Cardiac muscle cell (in vitro differentiated cells and primary cell): ENCODE measurements at regions not wholly inside any gene's neighbourhood (a gene's known extent, or its start where the extent isn't known, plus 50 kb on each side); places are given as distances from the start of the nearest gene placed in this dataset.

Experiments used
- DNase-seq, 2 donors: peaks; one replicate each; pipeline versions ENCODE4 v3.0.0 to v3.0.0-alpha.2; 2010 to 2017; ENCODE audit warnings: low read depth in 1 of 2, low spot score in 1 of 2
- H3K27ac ChIP-seq: fragments of 200-600 bp; sonication (generic); 2 replicates; pipeline ENCODE4 v1.5.1; 2016
- H3K27me3 ChIP-seq: fragments of 200-600 bp; sonication (generic); 2 replicates; pipeline ENCODE4 v1.6.0; 2016; ENCODE audit warnings: control low read depth
- H3K36me3 ChIP-seq: fragments of 200-600 bp; sonication (generic); 2 replicates; pipeline ENCODE4 v1.5.1; 2016; ENCODE audit warnings: control low read depth
- H3K4me1 ChIP-seq: fragments of 200-600 bp; sonication (generic); 2 replicates; pipeline ENCODE4 v1.8.1; 2017; ENCODE audit warnings: low read depth, mild to moderate bottlenecking, mixed run types
- H3K4me3 ChIP-seq: fragments of 200-600 bp; sonication (generic); 2 replicates; pipeline ENCODE4 v1.5.1; 2016; ENCODE audit warnings: mild to moderate bottlenecking
- H3K9me3 ChIP-seq: fragments of 200-600 bp; sonication (generic); 2 replicates; pipeline ENCODE4 v1.5.1; 2017; ENCODE audit warnings: low read depth, mild to moderate bottlenecking, control low read depth
- CTCF ChIP-seq: IDR thresholded peaks from 2 replicates; pipeline ENCODE4 v1.5.1; 2012; ENCODE audit warnings: low read depth, mild to moderate bottlenecking, low read length

DNA sequence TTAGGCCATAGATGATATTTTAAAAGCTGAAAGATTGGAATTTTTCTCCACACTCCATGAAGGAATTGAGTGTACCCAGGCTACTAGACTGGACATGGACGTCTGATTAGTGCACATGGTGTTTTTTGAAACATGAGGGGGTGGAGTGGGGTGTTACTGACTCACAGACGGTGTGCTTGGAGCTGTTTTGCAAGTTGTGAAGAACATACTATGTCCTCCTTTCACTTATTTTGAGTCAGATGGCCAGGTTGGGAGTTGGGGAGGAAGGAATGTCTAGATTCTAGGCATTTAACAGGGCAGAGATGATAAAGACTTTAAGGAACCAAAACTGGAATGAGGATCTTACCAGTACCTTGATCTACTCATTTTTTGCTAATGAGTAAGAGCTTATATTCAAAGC lies 158.1 kb upstream of the MTNR1B start:
- H3K27ac ChIP-seq = no peak overlapping the region
- H3K4me1 ChIP-seq = no peaks in the 10 kb centered on the region

GRCh38 chr11:92812841-92813240 lies 156.6 kb upstream of the MTNR1B start:
- no peaks in the 10 kb centered on the region for H3K4me1 ChIP-seq
- no peaks in the 10 kb centered on the region for H3K36me3 ChIP-seq
- peaks cover 14% of the 10 kb centered on the region for H3K27me3 ChIP-seq
- no peak overlapping the region for H3K4me3 ChIP-seq
- no peak overlapping the region for H3K27ac ChIP-seq
- H3K9me3 ChIP-seq = no peaks in the 10 kb centered on the region
- no peak for TF ChIP-seq CTCF
- no peak for DNase-seq

More for the DNA sequence above, 158.1 kb upstream of the MTNR1B start:
- Histone ChIP-seq H3K9me3 (no peaks in the 10 kb centered on the region), H3K36me3 (no peaks in the 10 kb centered on the region), H3K27me3 (peaks cover 5% of the 10 kb centered on the region), H3K4me3 (no peak overlapping the region)
- no peak for TF ChIP-seq CTCF
- no peak for DNase-seq

DNA sequence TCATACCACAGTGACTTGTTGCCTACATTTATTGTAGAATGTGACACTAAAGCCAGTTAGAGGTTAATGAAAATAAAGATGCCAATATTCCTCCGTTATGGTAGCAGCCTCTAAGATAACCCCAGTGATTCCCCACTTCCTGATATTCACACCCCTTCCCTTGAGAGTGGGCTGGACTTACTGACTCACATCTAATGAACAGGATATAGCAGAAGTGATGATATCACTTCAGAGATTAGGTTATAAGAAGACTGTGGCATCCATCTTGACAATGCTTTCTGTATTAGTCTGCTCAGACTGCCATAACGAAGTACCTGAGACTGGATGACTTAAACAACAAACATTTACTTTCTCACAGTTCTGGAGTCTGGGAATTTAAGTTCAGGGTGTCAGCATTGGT lies 149.6 kb upstream of the MTNR1B start:
- peaks cover 23% of the 10 kb centered on the region for H3K27me3 ChIP-seq
- no peak for TF ChIP-seq CTCF
- H3K27ac ChIP-seq = no peak overlapping the region
- no peak for DNase-seq
- H3K9me3 ChIP-seq = no peaks in the 10 kb centered on the region
- no peak overlapping the region for H3K4me3 ChIP-seq
- no peaks in the 10 kb centered on the region for H3K36me3 ChIP-seq
- H3K4me1 ChIP-seq = peaks cover 7% of the 10 kb centered on the region

- no peak overlapping the region for H3K27ac ChIP-seq
- no peaks in the 10 kb centered on the region for H3K9me3 ChIP-seq
- TF ChIP-seq CTCF = no peak
- no peak overlapping the region for H3K4me3 ChIP-seq
- no peaks in the 10 kb centered on the region for H3K36me3 ChIP-seq
- no peak for DNase-seq
- H3K27me3 ChIP-seq = peaks cover 33% of the 10 kb centered on the region
- peaks cover 7% of the 10 kb centered on the region for H3K4me1 ChIP-seq
Measured at GRCh38 chr11:92820860-92821259, 148.6 kb upstream of the MTNR1B start.

DNA sequence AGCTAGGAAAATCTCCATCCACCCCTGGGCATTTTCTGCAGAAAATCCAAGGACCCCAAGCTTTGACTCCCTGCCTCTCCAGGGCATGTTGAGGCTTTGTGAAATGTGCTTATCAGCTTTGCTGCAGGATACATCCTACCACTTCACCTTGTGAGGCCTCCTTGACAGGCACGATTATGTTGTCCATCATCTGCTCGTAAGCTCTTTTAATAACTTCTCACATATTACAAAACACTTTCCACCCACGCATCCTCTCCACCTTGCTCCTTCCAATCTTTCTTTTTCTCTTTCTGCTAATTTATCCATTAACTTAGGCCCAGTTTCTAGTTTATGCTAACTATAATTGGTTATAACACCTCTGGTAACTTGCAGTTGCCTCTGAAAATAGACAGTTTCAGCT lies 147.0 kb upstream of the MTNR1B start:
- Histone ChIP-seq H3K9me3 (no peaks in the 10 kb centered on the region), H3K36me3 (no peaks in the 10 kb centered on the region), H3K27ac (no peak overlapping the region), H3K4me3 (no peak overlapping the region), H3K4me1 (peaks cover 7% of the 10 kb centered on the region), H3K27me3 (peaks cover 37% of the 10 kb centered on the region)
- no peak for TF ChIP-seq CTCF
- DNase-seq = no peak

- no peaks in the 10 kb centered on the region for H3K36me3 ChIP-seq
- H3K27ac ChIP-seq = no peak overlapping the region
- no peak overlapping the region for H3K4me3 ChIP-seq
- peak in 1 of 2 donors; percentile 5 for DNase-seq
- peaks cover 7% of the 10 kb centered on the region for H3K4me1 ChIP-seq
- H3K9me3 ChIP-seq = no peaks in the 10 kb centered on the region
- peaks cover 23% of the 10 kb centered on the region for H3K27me3 ChIP-seq
- TF ChIP-seq CTCF = no peak
Measured at GRCh38 chr11:92826136-92826535, 143.3 kb upstream of the MTNR1B start.
